Breast epithelium (tissue), 3 donors: ENCODE measurements at regions not wholly inside any gene's neighbourhood (a gene's known extent, or its start where the extent isn't known, plus 50 kb on each side); places are given as distances from the start of the nearest gene placed in this dataset.

Source experiments
- POLR2A ChIP-seq: fragments of 450-650 bp; IDR thresholded peaks from one replicate; pipeline ENCODE4 v1.6.1; 2016; ENCODE audit warnings: antibody characterized with exemption, mild to moderate bottlenecking, moderate library complexity
- POLR2AphosphoS5 ChIP-seq, 3 donors: sonication (generic); formaldehyde crosslinking; IDR thresholded peaks; one replicate each; pipeline ENCODE4 v1.6.1; 2017; ENCODE audit warnings: antibody characterized with exemption in 3 of 3
- TF ChIP-seq, protein P1 (sequence below), 3 donors: fragments of 450-650 bp; IDR thresholded peaks; one replicate each; pipeline ENCODE4 v1.5.1; 2016 to 2017; ENCODE audit warnings: antibody characterized with exemption in 3 of 3, mild to moderate bottlenecking in 3 of 3, moderate library complexity in 3 of 3

DNA sequence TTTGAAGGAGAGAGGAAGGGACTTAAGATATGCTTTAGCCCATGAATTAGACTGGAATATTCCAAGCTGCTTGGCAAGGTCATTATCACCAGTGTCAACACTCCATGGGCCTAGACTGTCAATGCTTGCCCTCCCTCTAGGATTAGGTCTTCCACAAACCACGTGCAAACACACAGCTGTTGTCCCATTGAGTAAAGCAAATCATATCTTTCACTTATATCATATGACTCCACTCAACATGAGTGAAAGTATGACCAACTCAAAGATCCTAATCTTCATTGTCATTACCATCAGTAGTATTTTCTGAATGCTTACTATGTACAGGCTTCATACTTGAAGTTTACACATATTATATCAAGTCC, 57.0 kb upstream of the GRAMD2B start:
- TF ChIP-seq, protein P1, sequence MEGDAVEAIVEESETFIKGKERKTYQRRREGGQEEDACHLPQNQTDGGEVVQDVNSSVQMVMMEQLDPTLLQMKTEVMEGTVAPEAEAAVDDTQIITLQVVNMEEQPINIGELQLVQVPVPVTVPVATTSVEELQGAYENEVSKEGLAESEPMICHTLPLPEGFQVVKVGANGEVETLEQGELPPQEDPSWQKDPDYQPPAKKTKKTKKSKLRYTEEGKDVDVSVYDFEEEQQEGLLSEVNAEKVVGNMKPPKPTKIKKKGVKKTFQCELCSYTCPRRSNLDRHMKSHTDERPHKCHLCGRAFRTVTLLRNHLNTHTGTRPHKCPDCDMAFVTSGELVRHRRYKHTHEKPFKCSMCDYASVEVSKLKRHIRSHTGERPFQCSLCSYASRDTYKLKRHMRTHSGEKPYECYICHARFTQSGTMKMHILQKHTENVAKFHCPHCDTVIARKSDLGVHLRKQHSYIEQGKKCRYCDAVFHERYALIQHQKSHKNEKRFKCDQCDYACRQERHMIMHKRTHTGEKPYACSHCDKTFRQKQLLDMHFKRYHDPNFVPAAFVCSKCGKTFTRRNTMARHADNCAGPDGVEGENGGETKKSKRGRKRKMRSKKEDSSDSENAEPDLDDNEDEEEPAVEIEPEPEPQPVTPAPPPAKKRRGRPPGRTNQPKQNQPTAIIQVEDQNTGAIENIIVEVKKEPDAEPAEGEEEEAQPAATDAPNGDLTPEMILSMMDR (IDR thresholded peaks at IDR 0.05), result no peak
- TF ChIP-seq POLR2A (no peak), POLR2AphosphoS5 (IDR thresholded peaks at IDR 0.05) (no peak)
